Keratinocyte (primary cell): ENCODE measurements at regions not wholly inside any gene's neighbourhood (a gene's known extent, or its start where the extent isn't known, plus 50 kb on each side); places are given as distances from the start of the nearest gene placed in this dataset.

ENCODE experiments used
- CTCF ChIP-seq, 3 experiments: IDR thresholded peaks in 1 of 3; conservative IDR thresholded peaks in 1 of 3; optimal IDR thresholded peaks in 1 of 3; 2 replicates in 2 of 3; 3 replicates in 1 of 3; pipeline versions ENCODE3 to v1.5.1; 2011; ENCODE audit warnings: low read length in 3 of 3, mild to moderate bottlenecking in 3 of 3, moderate library complexity in 2 of 3, control low read depth in 1 of 3, inconsistent platforms in 1 of 3; ENCODE audit not compliant: insufficient read depth in 2 of 3; ENCODE audit errors: extremely low read depth in 1 of 3
- EZH2 ChIP-seq: IDR thresholded peaks from one replicate; pipeline ENCODE4 v1.6.1; 2012; ENCODE audit warnings: inconsistent platforms, mild to moderate bottlenecking, low read length, moderate library complexity

- no peak for TF ChIP-seq CTCF (optimal IDR thresholded peaks at IDR 0.05 in 1 of 3, IDR thresholded peaks at IDR 0.05 in 1 of 3, conservative IDR thresholded peaks at IDR 0.05 in 1 of 3; ENCODE audit: extremely low read depth in 1 of 3, insufficient read depth in 2 of 3, low read length in 3 of 3)
- TF ChIP-seq EZH2: no peak
Observed at GRCh38 chr15:53213336-53213735, 423.2 kb upstream of the ONECUT1 start.
